ENCODE measurements at regions not wholly inside any gene's neighbourhood (a gene's known extent, or its start where the extent isn't known, plus 50 kb on each side); places are given as distances from the start of the nearest gene placed in this dataset.
"Not testable (repeated sequence)": the region's sequence is repeated elsewhere in the genome, so short reads cannot be mapped to it uniquely, and the experiment has no call there.

GRCh38 chr6:163895162-163895561 lies 480.6 kb downstream of the QKI start:
- no peak for DNase-seq

- no peak for DNase-seq
These were observed 479.2 kb downstream of the QKI start for GRCh38 chr6:163893609-163894189.

- no peak for DNase-seq
These were observed 478.5 kb downstream of the QKI start for GRCh38 chr6:163892824-163893561.

- DNase-seq, result no peak
These were observed 475.5 kb downstream of the QKI start for GRCh38 chr6:163889904-163890514.

GRCh38 chr6:163888030-163888819 lies 473.7 kb downstream of the QKI start:
- no peak for DNase-seq

- no peak for DNase-seq
These were observed 471.9 kb downstream of the QKI start for GRCh38 chr6:163886428-163886827.

GRCh38 chr6:163883984-163884383 lies 469.5 kb downstream of the QKI start:
- DNase-seq, result no peak

GRCh38 chr6:163878698-163879097 lies 464.2 kb downstream of the QKI start:
- DNase-seq, result no peak

GRCh38 chr6:163877877-163878639 lies 463.5 kb downstream of the QKI start:
- DNase-seq, result no peak

- no peak for DNase-seq
These were observed 461.9 kb downstream of the QKI start for GRCh38 chr6:163876391-163876790.

GRCh38 chr6:163874784-163875183 lies 460.3 kb downstream of the QKI start:
- no peak for DNase-seq

GRCh38 chr6:163872335-163872734 lies 457.8 kb downstream of the QKI start:
- DNase-seq, result no peak

GRCh38 chr6:163871616-163872015 lies 457.1 kb downstream of the QKI start:
- DNase-seq, result no peak

GRCh38 chr6:163867518-163868292 lies 453.2 kb downstream of the QKI start:
- DNase-seq, result no peak

GRCh38 chr6:163866192-163866591 lies 451.7 kb downstream of the QKI start:
- no peak for DNase-seq

GRCh38 chr6:163863565-163863964 lies 449.0 kb downstream of the QKI start:
- DNase-seq, result no peak

GRCh38 chr6:163862701-163863100 lies 448.2 kb downstream of the QKI start:
- DNase-seq, result no peak

GRCh38 chr6:163861627-163862026 lies 447.1 kb downstream of the QKI start:
- DNase-seq, result no peak

GRCh38 chr6:163860287-163861081 lies 446.0 kb downstream of the QKI start:
- DNase-seq, result no peak

- DNase-seq, result not testable (repeated sequence)
These were observed 444.4 kb downstream of the QKI start for GRCh38 chr6:163858870-163859269.

- DNase-seq, result no peak
These were observed 442.9 kb downstream of the QKI start for GRCh38 chr6:163857421-163857820.

All from activated CD8-positive, alpha-beta memory T cell treated with anti-CD3 and anti-CD28 coated beads for 24 hours (primary cell).